K562 (cell line): ENCODE measurements at regions not wholly inside any gene's neighbourhood (a gene's known extent, or its start where the extent isn't known, plus 50 kb on each side); places are given as distances from the start of the nearest gene placed in this dataset.

Source experiments
- HNRNPK ChIP-seq: fragments of 200-400 bp; formaldehyde crosslinking; IDR thresholded peaks from one replicate; pipeline ENCODE4 v1.6.1; 2018; ENCODE audit warnings: mild to moderate bottlenecking, low read depth, low read length; ENCODE audit not compliant: poor library complexity, severe bottlenecking
- ILK ChIP-seq: fragments of 450-650 bp; IDR thresholded peaks from 2 replicates; pipeline ENCODE4 v1.6.1; 2016; ENCODE audit warnings: missing genetic modification characterization, low read depth, mild to moderate bottlenecking, missing compliant biosample characterization, moderate library complexity, borderline replicate concordance
- NBN ChIP-seq: fragments of 450-650 bp; IDR thresholded peaks from 2 replicates; pipeline ENCODE4 v1.6.1; 2016; ENCODE audit warnings: low read depth, mild to moderate bottlenecking
- NFIX ChIP-seq: fragments of 250-450 bp; sonication (Bioruptor Pico); IDR thresholded peaks from 2 replicates; pipeline ENCODE4 v1.4.0; 2020; ENCODE audit warnings: low read depth, mild to moderate bottlenecking, moderate library complexity
- PCBP2 ChIP-seq: fragments of 200-400 bp; formaldehyde crosslinking; IDR thresholded peaks from 2 replicates; pipeline ENCODE4 v1.6.1; 2018; ENCODE audit warnings: low read length, low read depth, mild to moderate bottlenecking, moderate library complexity; ENCODE audit not compliant: poor library complexity, severe bottlenecking
- ZNF436 ChIP-seq: fragments of 250-450, 450-650 bp; sonication (Bioruptor Pico); formaldehyde crosslinking; IDR thresholded peaks from 2 replicates; pipeline ENCODE4 v1.7.0; 2020; ENCODE audit warnings: mild to moderate bottlenecking
- ZNF778 ChIP-seq: fragments of 450-650 bp; formaldehyde crosslinking; IDR thresholded peaks from 2 replicates; pipeline ENCODE4 v1.4.0; 2020; ENCODE audit warnings: mild to moderate bottlenecking, moderate library complexity
- TF ChIP-seq, protein P1 (sequence below): sonication (generic); formaldehyde crosslinking; IDR thresholded peaks from 2 replicates; pipeline ENCODE4 v1.8.0; 2023; ENCODE audit warnings: missing genetic modification reagents, mild to moderate bottlenecking, borderline replicate concordance
- TF ChIP-seq, protein P2 (sequence below): fragments of 450-650 bp; IDR thresholded peaks from 2 replicates; pipeline ENCODE4 v1.6.1; 2016; ENCODE audit warnings: mild to moderate bottlenecking
- TF ChIP-seq, protein P3 (sequence below): IDR thresholded peaks from 2 replicates; pipeline ENCODE4 v1.6.1; 2016; ENCODE audit warnings: missing genetic modification characterization, missing compliant biosample characterization

DNA sequence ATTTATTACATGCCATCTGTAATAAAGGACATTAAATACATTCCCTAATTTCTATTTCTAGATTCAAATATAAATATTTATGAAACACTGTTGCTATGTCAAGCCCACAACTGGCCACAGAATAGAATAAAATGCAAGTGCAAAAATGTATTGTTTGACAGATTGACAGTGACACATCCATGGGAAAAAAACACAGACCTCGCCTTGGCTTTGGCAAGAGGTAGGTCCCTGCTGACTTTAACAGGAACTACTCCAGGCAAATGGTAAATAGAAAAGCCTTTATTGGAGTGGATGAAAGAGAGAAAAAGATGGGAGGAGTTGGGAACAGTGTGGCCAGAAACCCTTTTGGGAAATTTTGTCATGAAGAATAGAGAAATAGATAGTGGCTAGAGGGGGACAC is 622.9 kb downstream of the UTRN start (continued):
- TF ChIP-seq, protein P1, sequence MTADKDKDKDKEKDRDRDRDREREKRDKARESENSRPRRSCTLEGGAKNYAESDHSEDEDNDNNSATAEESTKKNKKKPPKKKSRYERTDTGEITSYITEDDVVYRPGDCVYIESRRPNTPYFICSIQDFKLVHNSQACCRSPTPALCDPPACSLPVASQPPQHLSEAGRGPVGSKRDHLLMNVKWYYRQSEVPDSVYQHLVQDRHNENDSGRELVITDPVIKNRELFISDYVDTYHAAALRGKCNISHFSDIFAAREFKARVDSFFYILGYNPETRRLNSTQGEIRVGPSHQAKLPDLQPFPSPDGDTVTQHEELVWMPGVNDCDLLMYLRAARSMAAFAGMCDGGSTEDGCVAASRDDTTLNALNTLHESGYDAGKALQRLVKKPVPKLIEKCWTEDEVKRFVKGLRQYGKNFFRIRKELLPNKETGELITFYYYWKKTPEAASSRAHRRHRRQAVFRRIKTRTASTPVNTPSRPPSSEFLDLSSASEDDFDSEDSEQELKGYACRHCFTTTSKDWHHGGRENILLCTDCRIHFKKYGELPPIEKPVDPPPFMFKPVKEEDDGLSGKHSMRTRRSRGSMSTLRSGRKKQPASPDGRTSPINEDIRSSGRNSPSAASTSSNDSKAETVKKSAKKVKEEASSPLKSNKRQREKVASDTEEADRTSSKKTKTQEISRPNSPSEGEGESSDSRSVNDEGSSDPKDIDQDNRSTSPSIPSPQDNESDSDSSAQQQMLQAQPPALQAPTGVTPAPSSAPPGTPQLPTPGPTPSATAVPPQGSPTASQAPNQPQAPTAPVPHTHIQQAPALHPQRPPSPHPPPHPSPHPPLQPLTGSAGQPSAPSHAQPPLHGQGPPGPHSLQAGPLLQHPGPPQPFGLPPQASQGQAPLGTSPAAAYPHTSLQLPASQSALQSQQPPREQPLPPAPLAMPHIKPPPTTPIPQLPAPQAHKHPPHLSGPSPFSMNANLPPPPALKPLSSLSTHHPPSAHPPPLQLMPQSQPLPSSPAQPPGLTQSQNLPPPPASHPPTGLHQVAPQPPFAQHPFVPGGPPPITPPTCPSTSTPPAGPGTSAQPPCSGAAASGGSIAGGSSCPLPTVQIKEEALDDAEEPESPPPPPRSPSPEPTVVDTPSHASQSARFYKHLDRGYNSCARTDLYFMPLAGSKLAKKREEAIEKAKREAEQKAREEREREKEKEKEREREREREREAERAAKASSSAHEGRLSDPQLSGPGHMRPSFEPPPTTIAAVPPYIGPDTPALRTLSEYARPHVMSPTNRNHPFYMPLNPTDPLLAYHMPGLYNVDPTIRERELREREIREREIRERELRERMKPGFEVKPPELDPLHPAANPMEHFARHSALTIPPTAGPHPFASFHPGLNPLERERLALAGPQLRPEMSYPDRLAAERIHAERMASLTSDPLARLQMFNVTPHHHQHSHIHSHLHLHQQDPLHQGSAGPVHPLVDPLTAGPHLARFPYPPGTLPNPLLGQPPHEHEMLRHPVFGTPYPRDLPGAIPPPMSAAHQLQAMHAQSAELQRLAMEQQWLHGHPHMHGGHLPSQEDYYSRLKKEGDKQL (CRISPR knock-in tag): no peak
- TF ChIP-seq ZNF436 (no peak), ILK (tag) (no peak), ZNF778 (CRISPR knock-in tag) (no peak), PCBP2 (no peak), NFIX (no peak), NBN (no peak), HNRNPK (no peak)
- TF ChIP-seq, protein P2, sequence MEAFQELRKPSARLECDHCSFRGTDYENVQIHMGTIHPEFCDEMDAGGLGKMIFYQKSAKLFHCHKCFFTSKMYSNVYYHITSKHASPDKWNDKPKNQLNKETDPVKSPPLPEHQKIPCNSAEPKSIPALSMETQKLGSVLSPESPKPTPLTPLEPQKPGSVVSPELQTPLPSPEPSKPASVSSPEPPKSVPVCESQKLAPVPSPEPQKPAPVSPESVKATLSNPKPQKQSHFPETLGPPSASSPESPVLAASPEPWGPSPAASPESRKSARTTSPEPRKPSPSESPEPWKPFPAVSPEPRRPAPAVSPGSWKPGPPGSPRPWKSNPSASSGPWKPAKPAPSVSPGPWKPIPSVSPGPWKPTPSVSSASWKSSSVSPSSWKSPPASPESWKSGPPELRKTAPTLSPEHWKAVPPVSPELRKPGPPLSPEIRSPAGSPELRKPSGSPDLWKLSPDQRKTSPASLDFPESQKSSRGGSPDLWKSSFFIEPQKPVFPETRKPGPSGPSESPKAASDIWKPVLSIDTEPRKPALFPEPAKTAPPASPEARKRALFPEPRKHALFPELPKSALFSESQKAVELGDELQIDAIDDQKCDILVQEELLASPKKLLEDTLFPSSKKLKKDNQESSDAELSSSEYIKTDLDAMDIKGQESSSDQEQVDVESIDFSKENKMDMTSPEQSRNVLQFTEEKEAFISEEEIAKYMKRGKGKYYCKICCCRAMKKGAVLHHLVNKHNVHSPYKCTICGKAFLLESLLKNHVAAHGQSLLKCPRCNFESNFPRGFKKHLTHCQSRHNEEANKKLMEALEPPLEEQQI: no peak
- TF ChIP-seq, protein P3, sequence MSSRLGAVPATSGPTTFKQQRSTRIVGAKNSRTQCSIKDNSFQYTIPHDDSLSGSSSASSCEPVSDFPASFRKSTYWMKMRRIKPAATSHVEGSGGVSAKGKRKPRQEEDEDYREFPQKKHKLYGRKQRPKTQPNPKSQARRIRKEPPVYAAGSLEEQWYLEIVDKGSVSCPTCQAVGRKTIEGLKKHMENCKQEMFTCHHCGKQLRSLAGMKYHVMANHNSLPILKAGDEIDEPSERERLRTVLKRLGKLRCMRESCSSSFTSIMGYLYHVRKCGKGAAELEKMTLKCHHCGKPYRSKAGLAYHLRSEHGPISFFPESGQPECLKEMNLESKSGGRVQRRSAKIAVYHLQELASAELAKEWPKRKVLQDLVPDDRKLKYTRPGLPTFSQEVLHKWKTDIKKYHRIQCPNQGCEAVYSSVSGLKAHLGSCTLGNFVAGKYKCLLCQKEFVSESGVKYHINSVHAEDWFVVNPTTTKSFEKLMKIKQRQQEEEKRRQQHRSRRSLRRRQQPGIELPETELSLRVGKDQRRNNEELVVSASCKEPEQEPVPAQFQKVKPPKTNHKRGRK (tag): no peak
